Neural progenitor cell (in vitro differentiated cells): ENCODE measurements at regions not wholly inside any gene's neighbourhood (a gene's known extent, or its start where the extent isn't known, plus 50 kb on each side); places are given as distances from the start of the nearest gene placed in this dataset.

Experiments used
- DNase-seq: peaks from one replicate; pipeline ENCODE4 v3.0.0-alpha.2; 2016; ENCODE audit warnings: low spot score
- H2AFZ ChIP-seq: fragments of 200-600 bp; sonication (generic); replicated peaks from 2 replicates; pipeline ENCODE4 v1.6.1; 2016; ENCODE audit warnings: antibody characterized with exemption
- H3F3A ChIP-seq: fragments of 200-600 bp; sonication (generic); 2 replicates; pipeline ENCODE4 v1.6.1; 2016; ENCODE audit warnings: antibody characterized with exemption, low read depth
- H3K27ac ChIP-seq: fragments of 200-600 bp; sonication (generic); 2 replicates; pipeline ENCODE4 v1.5.1; 2016; ENCODE audit warnings: mild to moderate bottlenecking
- H3K27me3 ChIP-seq: fragments of 200-600 bp; sonication (generic); 2 replicates; pipeline ENCODE4 v1.6.1; 2016; ENCODE audit warnings: mild to moderate bottlenecking, moderate library complexity
- H3K36me3 ChIP-seq: fragments of 200-600 bp; sonication (generic); 2 replicates; pipeline ENCODE4 v1.5.1; 2016
- H3K4me1 ChIP-seq: fragments of 200-600 bp; sonication (generic); 2 replicates; pipeline ENCODE4 v1.6.1; 2016; ENCODE audit warnings: mixed run types
- H3K4me2 ChIP-seq: fragments of 200-600 bp; sonication (generic); 2 replicates; pipeline ENCODE4 v1.6.1; 2016
- H3K4me3 ChIP-seq: fragments of 200-600 bp; sonication (generic); 2 replicates; pipeline ENCODE4 v1.5.1; 2016
- H3K79me2 ChIP-seq: fragments of 200-600 bp; sonication (generic); 2 replicates; pipeline ENCODE4 v1.6.1; 2016; ENCODE audit warnings: low read depth
- H3K9ac ChIP-seq: fragments of 200-600 bp; sonication (generic); 2 replicates; pipeline ENCODE4 v1.6.1; 2016
- H3K9me3 ChIP-seq: fragments of 200-600 bp; sonication (generic); 2 replicates; pipeline ENCODE4 v1.5.1; 2016; ENCODE audit warnings: low read depth
- H4K20me1 ChIP-seq: fragments of 200-600 bp; sonication (generic); 2 replicates; pipeline ENCODE4 v1.6.1; 2016; ENCODE audit warnings: low read depth
- H3K27ac Mint-ChIP-seq: 3 replicates; pipeline ENCODE4 v1.8.0; 2021; ENCODE audit warnings: mixed read lengths
- H3K27me3 Mint-ChIP-seq: 2 replicates; pipeline ENCODE4 v1.8.0; 2022; ENCODE audit warnings: low read depth, mild to moderate bottlenecking, inconsistent platforms, moderate library complexity, mixed read lengths; ENCODE audit not compliant: insufficient read depth
- H3K36me3 Mint-ChIP-seq: 3 replicates; pipeline ENCODE4 v1.8.0; 2021; ENCODE audit warnings: mixed read lengths
- H3K4me1 Mint-ChIP-seq: 3 replicates; pipeline ENCODE4 v1.8.0; 2021; ENCODE audit warnings: mixed read lengths
- H3K4me3 Mint-ChIP-seq: 3 replicates; pipeline ENCODE4 v1.8.0; 2021; ENCODE audit warnings: mild to moderate bottlenecking, moderate library complexity, mixed read lengths
- H3K9me3 Mint-ChIP-seq: 3 replicates; pipeline ENCODE4 v1.8.0; 2020; ENCODE audit warnings: mixed read lengths
- EZH2 ChIP-seq: fragments of 200-600 bp; sonication (generic); IDR thresholded peaks from 2 replicates; pipeline ENCODE4 v1.6.1; 2017; ENCODE audit warnings: antibody characterized with exemption, mild to moderate bottlenecking, moderate library complexity
- EZH2phosphoT487 ChIP-seq: fragments of 200-600 bp; sonication (generic); IDR thresholded peaks from 2 replicates; pipeline ENCODE4 v1.6.1; 2017; ENCODE audit warnings: antibody characterized with exemption
- TF ChIP-seq, protein P1 (sequence below): fragments of 200-600 bp; sonication (generic); IDR thresholded peaks from 2 replicates; pipeline ENCODE4 v1.5.1; 2017; ENCODE audit warnings: antibody characterized with exemption, mild to moderate bottlenecking

DNA sequence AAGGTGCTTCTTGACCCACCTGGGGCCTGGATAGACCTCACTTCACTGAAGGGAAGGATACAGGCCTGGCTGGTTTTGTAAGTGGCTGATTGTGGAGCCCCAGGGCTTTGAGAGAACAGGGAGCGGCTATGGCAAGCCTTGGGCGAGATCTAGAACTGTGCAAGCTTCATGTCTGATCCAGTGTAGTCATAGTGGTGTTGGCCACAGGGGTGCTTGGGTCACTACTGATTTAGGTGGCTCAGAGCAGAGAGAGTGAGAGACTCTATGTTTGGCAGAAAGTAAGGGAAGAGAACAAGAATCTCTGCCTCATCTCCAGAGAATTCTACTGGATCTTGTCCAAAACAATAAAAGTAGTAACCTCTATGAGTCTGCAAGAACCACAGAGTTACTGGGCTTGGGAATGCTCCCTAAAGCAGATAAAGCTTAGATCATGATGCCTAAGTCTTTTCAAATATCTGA, 394.2 kb upstream of the EPHA3 start:
- H3K27me3 Mint-ChIP-seq = no peaks in the 10 kb centered on the region
- H3K36me3 Mint-ChIP-seq = no peaks in the 10 kb centered on the region
- no peaks in the 10 kb centered on the region for H3K79me2 ChIP-seq
- no peak overlapping the region for H3K9ac ChIP-seq
- H4K20me1 ChIP-seq = no peaks in the 10 kb centered on the region
- no peaks in the 10 kb centered on the region for H3K27me3 ChIP-seq
- H3K4me1 ChIP-seq = no peaks in the 10 kb centered on the region
- no peak overlapping the region for H3K4me3 Mint-ChIP-seq
- no peaks in the 10 kb centered on the region for H3K36me3 ChIP-seq
- H3F3A ChIP-seq = no peaks in the 10 kb centered on the region
- no peak overlapping the region for H3K27ac Mint-ChIP-seq
- no peaks in the 10 kb centered on the region for H3K9me3 ChIP-seq
- H3K9me3 Mint-ChIP-seq = peaks cover 2% of the 10 kb centered on the region
- TF ChIP-seq EZH2 (no peak), EZH2phosphoT487 (no peak)
- TF ChIP-seq, protein P1, sequence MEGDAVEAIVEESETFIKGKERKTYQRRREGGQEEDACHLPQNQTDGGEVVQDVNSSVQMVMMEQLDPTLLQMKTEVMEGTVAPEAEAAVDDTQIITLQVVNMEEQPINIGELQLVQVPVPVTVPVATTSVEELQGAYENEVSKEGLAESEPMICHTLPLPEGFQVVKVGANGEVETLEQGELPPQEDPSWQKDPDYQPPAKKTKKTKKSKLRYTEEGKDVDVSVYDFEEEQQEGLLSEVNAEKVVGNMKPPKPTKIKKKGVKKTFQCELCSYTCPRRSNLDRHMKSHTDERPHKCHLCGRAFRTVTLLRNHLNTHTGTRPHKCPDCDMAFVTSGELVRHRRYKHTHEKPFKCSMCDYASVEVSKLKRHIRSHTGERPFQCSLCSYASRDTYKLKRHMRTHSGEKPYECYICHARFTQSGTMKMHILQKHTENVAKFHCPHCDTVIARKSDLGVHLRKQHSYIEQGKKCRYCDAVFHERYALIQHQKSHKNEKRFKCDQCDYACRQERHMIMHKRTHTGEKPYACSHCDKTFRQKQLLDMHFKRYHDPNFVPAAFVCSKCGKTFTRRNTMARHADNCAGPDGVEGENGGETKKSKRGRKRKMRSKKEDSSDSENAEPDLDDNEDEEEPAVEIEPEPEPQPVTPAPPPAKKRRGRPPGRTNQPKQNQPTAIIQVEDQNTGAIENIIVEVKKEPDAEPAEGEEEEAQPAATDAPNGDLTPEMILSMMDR = no peak
- H3K4me2 ChIP-seq = no peak overlapping the region
- no peak overlapping the region for H2AFZ ChIP-seq
- H3K4me3 ChIP-seq = no peak overlapping the region
- no peak overlapping the region for H3K27ac ChIP-seq
- no peak for DNase-seq
- no peaks in the 10 kb centered on the region for H3K4me1 Mint-ChIP-seq

DNA sequence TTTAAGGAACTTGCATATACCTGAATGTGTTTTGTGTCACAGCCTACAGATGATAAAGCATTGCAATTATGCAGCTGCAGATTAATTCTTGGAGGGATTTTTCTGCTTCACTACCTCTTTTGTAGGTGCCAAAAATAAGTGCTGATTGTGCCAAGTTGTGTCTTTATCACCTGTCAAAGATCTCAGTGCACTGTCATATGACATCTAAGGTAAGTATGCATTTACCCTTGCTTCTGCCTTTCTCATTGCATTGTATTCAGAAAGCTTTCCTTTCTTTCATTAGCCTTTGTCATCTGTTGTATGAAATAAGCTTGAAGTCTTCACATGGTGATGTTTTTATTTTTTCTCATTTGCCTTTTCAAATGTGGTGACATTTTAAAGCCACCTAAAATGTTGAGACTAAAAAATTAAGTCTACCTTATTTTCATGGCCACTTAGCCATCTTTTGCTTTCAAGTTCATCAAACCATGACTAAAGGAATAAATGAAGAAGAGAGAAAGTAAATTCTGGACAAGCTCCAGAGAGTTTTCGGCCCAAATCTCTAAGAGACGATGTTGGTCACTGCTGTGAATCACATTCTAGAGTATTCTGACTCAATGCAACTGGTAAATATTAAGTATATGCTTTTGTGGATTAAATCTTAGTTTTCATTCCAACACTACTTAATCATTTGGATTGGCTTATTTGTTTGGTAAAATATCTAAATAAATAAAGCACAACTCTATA, 381.8 kb upstream of the EPHA3 start:
- TF ChIP-seq EZH2phosphoT487 (no peak), EZH2 (no peak)
- TF ChIP-seq, protein P1 = no peak
- no peaks in the 10 kb centered on the region for H4K20me1 ChIP-seq
- H3K9me3 Mint-ChIP-seq = peaks cover 4% of the 10 kb centered on the region
- H3K9me3 ChIP-seq = no peaks in the 10 kb centered on the region
- peak overlapping the region; percentile 50 for H3K27ac Mint-ChIP-seq
- H3F3A ChIP-seq = no peaks in the 10 kb centered on the region
- H3K79me2 ChIP-seq = no peaks in the 10 kb centered on the region
- H3K4me1 Mint-ChIP-seq = peaks cover 3% of the 10 kb centered on the region
- H3K36me3 ChIP-seq = no peaks in the 10 kb centered on the region
- H3K9ac ChIP-seq = no peak overlapping the region
- H3K27me3 ChIP-seq = no peaks in the 10 kb centered on the region
- DNase-seq = no peak
- no peak overlapping the region for H3K4me3 Mint-ChIP-seq
- H3K27ac ChIP-seq = no peak overlapping the region
- H3K4me1 ChIP-seq = no peaks in the 10 kb centered on the region
- H3K4me3 ChIP-seq = no peak overlapping the region
- peaks cover 5% of the 10 kb centered on the region for H3K27me3 Mint-ChIP-seq
- no peaks in the 10 kb centered on the region for H3K36me3 Mint-ChIP-seq
- H2AFZ ChIP-seq = no peak overlapping the region
- no peak overlapping the region for H3K4me2 ChIP-seq

DNA sequence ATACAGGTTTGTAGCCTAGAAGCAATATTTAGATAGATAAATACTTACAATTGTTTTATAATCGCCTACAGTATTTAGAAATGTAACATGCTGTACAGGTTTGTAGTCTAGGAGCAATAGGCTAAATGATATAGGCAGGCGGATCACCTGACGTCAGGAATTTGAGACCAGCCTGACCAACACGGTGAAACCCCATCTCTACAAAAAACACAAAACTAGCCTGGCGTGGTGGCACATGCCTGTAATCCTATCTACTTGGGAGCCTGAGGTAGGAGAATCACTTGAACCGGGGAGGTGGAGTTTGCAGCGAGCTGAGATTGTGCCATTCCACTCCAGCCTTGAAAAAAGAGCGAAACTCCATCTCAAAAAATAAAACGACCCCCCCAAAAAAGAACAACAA, 375.2 kb upstream of the EPHA3 start:
- Histone ChIP-seq H3K79me2 (no peaks in the 10 kb centered on the region), H3K9ac (no peak overlapping the region), H2AFZ (no peak overlapping the region), H3K4me2 (no peak overlapping the region), H3K36me3 (no peaks in the 10 kb centered on the region), H3K4me3 (no peak overlapping the region), H3K4me1 (no peaks in the 10 kb centered on the region), H3F3A (no peaks in the 10 kb centered on the region), H3K27ac (no peak overlapping the region), H4K20me1 (no peaks in the 10 kb centered on the region), H3K9me3 (no peaks in the 10 kb centered on the region), H3K27me3 (no peaks in the 10 kb centered on the region)
- H3K27ac Mint-ChIP-seq = no peak overlapping the region
- H3K36me3 Mint-ChIP-seq = no peaks in the 10 kb centered on the region
- DNase-seq = no peak
- peaks cover 10% of the 10 kb centered on the region for H3K4me1 Mint-ChIP-seq
- H3K27me3 Mint-ChIP-seq = peaks cover 10% of the 10 kb centered on the region
- no peak overlapping the region for H3K4me3 Mint-ChIP-seq
- no peak for TF ChIP-seq EZH2
- TF ChIP-seq, protein P1 = no peak
- TF ChIP-seq EZH2phosphoT487 = no peak
- H3K9me3 Mint-ChIP-seq = peaks cover 1% of the 10 kb centered on the region
